ENCODE measurements at regions not wholly inside any gene's neighbourhood (a gene's known extent, or its start where the extent isn't known, plus 50 kb on each side); places are given as distances from the start of the nearest gene placed in this dataset.

DNA sequence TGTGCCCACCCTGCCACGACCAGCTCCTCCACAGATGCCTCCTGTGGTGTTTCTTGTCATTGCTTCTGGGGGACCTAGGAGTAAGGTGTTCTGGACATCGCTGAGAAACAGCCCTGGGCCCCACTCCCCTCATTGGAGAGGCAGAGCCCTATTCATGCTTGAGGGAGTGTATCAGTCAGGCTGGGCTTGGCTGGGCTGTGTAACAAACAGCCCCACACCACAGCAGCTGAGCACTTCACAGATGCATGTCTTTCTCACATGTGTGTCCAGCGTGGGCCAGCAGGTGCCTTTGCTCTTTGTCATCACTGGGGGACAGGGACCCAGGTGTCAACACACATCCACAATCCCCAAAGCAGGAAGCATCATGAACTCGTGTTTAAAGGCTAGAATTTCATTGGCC, 65.1 kb upstream of the FBRSL1 start:
- H3K9me3 ChIP-seq = no peaks in the 10 kb centered on the region
- H3K4me3 ChIP-seq = no peak overlapping the region
- no peak for DNase-seq (ENCODE audit: low spot score)
- H3K36me3 ChIP-seq = no peaks in the 10 kb centered on the region
- no peaks in the 10 kb centered on the region for H3K27me3 ChIP-seq (replicated peaks; ENCODE audit: insufficient read depth)
- no peak overlapping the region for H3K27ac ChIP-seq
- H3K4me1 ChIP-seq (replicated peaks) = peaks cover 7% of the 10 kb centered on the region
- 86% methylated on average over 4 of the region's 4 CpGs for WGBS
- intact Hi-C loops (cut with DNase I) = no loop called here
- TF ChIP-seq POLR2AphosphoS5 (IDR thresholded peaks at IDR 0.05) (no peak), CTCF (IDR thresholded peaks at IDR 0.05) (no peak), POLR2A (IDR thresholded peaks at IDR 0.05) (no peak)

DNA sequence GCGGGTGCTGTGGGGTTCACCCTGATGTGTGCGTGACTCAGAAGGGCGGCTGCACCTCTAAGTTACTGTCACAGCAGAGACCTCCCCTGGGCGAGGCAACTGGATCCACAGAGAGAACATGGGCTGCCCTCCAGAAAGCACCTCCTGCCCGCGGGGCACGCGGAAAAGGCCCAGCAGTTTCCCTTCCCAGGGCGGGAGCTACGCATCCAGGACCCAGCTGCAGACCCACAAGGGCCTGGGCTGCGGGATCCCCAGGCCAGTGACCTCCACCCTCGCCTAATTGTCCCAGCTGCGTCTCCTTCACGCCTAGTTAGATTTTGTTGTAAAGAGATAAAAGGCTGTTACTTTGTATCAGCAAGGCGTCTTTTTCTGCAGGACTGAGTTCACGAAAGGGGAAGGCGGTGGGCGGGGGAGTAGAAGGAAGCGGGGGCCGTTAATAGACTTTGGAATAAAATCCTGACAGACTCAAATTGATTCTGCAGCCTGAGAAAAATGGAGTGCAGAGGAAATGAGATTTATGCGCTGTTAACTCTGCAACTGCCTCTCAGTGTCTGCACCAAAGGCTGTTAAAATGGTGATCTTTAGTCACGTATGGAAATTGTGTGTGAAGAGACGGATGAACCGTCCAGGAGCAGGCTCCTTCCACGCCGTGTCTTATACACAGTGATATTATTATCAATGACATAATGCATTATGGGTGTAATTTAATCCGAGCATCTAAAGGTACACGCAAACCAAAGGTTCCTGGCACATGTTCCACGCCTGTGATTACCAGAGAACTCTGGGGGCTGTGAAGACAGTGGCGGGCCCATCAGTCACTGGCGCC, 65.9 kb upstream of the FBRSL1 start:
- no peaks in the 10 kb centered on the region for H3K27me3 ChIP-seq (replicated peaks; ENCODE audit: insufficient read depth)
- intact Hi-C loops (cut with DNase I) = no loop called here

DNA sequence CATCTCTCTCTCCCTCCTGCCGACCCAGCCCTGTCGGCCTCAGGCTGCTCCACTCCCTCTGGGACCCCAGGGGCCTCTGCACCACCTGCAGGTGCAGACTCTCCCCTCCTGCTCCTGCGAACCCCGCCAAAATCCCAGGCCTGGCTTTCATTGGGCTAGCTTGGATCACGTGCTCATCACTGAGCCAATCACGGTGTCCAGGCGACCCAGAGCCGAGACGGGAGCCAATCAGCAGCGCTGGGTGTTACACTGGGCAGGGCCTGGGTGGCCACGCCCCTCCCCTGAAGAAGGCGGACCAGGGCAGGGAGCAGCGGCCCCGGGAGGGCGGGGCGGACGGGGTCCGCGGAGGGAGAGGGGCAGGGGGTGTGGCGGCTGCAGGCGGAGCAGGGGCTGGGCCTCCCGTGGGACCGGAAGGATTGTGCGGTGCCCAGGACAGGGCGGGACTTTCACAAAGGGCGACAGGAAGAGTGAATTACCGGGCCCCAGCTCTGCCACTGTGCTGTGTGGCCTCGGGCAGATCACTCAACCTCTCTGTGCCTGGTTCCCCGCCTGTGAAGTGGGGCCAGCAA, 66.6 kb upstream of the FBRSL1 start:
- WGBS = 76% methylated on average over 29 of the region's 29 CpGs
- no peaks in the 10 kb centered on the region for H3K9me3 ChIP-seq
- no peaks in the 10 kb centered on the region for H3K27me3 ChIP-seq (replicated peaks; ENCODE audit: insufficient read depth)
- intact Hi-C loops (cut with DNase I) = no loop called here
- no peak for TF ChIP-seq CTCF (IDR thresholded peaks at IDR 0.05)
- no peak for TF ChIP-seq POLR2AphosphoS5 (IDR thresholded peaks at IDR 0.05)
- TF ChIP-seq POLR2A (IDR thresholded peaks at IDR 0.05) = no peak
- no peak overlapping the region for H3K27ac ChIP-seq
- no peak overlapping the region for H3K4me3 ChIP-seq
- DNase-seq (ENCODE audit: low spot score) = no peak
- H3K4me1 ChIP-seq (replicated peaks) = no peaks in the 10 kb centered on the region
- no peaks in the 10 kb centered on the region for H3K36me3 ChIP-seq

More for the DNA sequence above, 65.9 kb upstream of the FBRSL1 start:
- TF ChIP-seq CTCF (IDR thresholded peaks at IDR 0.05) (no peak), POLR2AphosphoS5 (IDR thresholded peaks at IDR 0.05) (no peak), POLR2A (IDR thresholded peaks at IDR 0.05) (no peak)
- Histone ChIP-seq H3K4me1 (replicated peaks) (no peaks in the 10 kb centered on the region), H3K9me3 (no peaks in the 10 kb centered on the region), H3K4me3 (no peak overlapping the region), H3K27ac (no peak overlapping the region), H3K36me3 (no peaks in the 10 kb centered on the region)
- 47% methylated on average over 31 of the region's 31 CpGs for WGBS
- DNase-seq (ENCODE audit: low spot score) = no peak

DNA sequence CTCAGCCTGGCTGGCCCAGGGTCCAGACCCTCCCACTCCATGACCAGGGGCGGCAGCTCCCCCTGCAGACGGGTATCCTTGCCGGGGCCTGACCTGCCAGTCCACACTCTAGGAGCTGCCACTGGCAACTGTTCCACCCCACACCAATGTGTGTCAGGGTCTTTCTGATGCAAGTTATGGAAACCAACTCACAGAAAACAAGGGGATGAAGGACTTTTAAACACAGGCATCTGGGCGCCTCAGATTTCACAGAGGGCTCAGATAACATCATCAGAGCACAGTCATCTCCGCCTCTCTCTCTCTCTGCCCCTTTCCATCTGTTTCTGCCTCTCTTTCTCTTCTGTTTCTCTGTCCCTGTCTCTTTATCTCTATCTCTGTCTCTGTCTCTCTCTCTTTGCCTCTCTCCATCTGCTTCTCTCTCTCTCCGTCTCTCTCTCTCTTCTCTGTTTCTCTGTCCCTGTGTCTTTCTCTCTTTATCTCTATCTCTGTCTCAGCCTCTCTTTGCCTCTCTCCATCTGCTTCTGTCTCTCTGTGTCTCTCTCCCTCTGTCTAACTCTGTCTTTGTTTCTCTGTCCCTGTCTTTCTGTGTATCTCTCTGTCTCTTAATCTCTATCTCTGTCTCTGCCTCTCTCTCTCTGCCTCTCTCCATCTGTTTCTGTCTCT, 67.4 kb upstream of the FBRSL1 start:
- intact Hi-C loops (cut with DNase I) = no loop called here
- H3K4me3 ChIP-seq = no peak overlapping the region
- TF ChIP-seq POLR2AphosphoS5 (IDR thresholded peaks at IDR 0.05) (no peak), POLR2A (IDR thresholded peaks at IDR 0.05) (no peak), CTCF (IDR thresholded peaks at IDR 0.05) (no peak)
- H3K27me3 ChIP-seq (replicated peaks; ENCODE audit: insufficient read depth) = no peaks in the 10 kb centered on the region
- H3K9me3 ChIP-seq = no peaks in the 10 kb centered on the region
- no peak overlapping the region for H3K27ac ChIP-seq
- DNase-seq (ENCODE audit: low spot score) = no peak
- H3K36me3 ChIP-seq = no peaks in the 10 kb centered on the region
- no peaks in the 10 kb centered on the region for H3K4me1 ChIP-seq (replicated peaks)
- 47% methylated on average over 6 of the region's 6 CpGs for WGBS
